ENCODE measurements at regions not wholly inside any gene's neighbourhood (a gene's known extent, or its start where the extent isn't known, plus 50 kb on each side); places are given as distances from the start of the nearest gene placed in this dataset.
"Not testable (repeated sequence)": the region's sequence is repeated elsewhere in the genome, so short reads cannot be mapped to it uniquely, and the experiment has no call there.

- H3K36me3 Mint-ChIP-seq (ENCODE audit: insufficient read depth, unreplicated experiment): no peaks in the 10 kb centered on the region
- H3K27ac Mint-ChIP-seq (ENCODE audit: unreplicated experiment): no peak overlapping the region
- no peaks in the 10 kb centered on the region for H3K9me3 Mint-ChIP-seq (ENCODE audit: unreplicated experiment)
- BruUV-seq (replicated peaks): no TSS peak
- Histone ChIP-seq H3K4me3 (ENCODE audit: low read depth, low read length) (no peak overlapping the region), H3K4me1 (no peaks in the 10 kb centered on the region), H3K27me3 (replicated peaks; ENCODE audit: control insufficient read depth, insufficient read depth, low read length) (no peaks in the 10 kb centered on the region), H3K36me3 (ENCODE audit: control insufficient read depth, insufficient read depth, low read length) (no peaks in the 10 kb centered on the region), H3K9me3 (no peaks in the 10 kb centered on the region)
- CTCF ChIA-PET: no interaction called here
- no peak overlapping the region for H3K4me3 Mint-ChIP-seq (ENCODE audit: unreplicated experiment)
- DNase-seq: no peak
- H3K4me1 Mint-ChIP-seq (ENCODE audit: low read depth, unreplicated experiment): no peaks in the 10 kb centered on the region
- intact Hi-C loops (cut with micrococcal nuclease; ENCODE audit: unreplicated experiment): no loop called here
- TF ChIP-seq CTCF (IDR thresholded peaks at IDR 0.05; ENCODE audit: insufficient read depth in 1 of 2, low read depth in 1 of 2, low read length in 1 of 2, severe bottlenecking in 1 of 2, unreplicated experiment in 1 of 2): no peak
- POLR2A ChIA-PET: no interaction called here
- H3K27me3 Mint-ChIP-seq (ENCODE audit: insufficient read depth, unreplicated experiment): no peaks in the 10 kb centered on the region
These were observed 177.1 kb downstream of the CD47 start for GRCh38 chr3:107913701-107914100.

- CTCF ChIA-PET: interaction anchor here (0.6 to 1.0 kb wide), 2 partner anchors 17 to 104 kb away, joined by 3 read pairs; no protein-coding TSS in a partner anchor
- no peaks in the 10 kb centered on the region for H3K27me3 ChIP-seq (replicated peaks; ENCODE audit: control insufficient read depth, insufficient read depth, low read length)
- no peak overlapping the region for H3K4me3 Mint-ChIP-seq (ENCODE audit: unreplicated experiment)
- no peaks in the 10 kb centered on the region for H3K9me3 ChIP-seq
- no peak overlapping the region for H3K27ac Mint-ChIP-seq (ENCODE audit: unreplicated experiment)
- no peak overlapping the region for H3K4me3 ChIP-seq (ENCODE audit: low read depth, low read length)
- no peak for TF ChIP-seq CTCF (IDR thresholded peaks at IDR 0.05; ENCODE audit: insufficient read depth in 1 of 2, low read depth in 1 of 2, low read length in 1 of 2, severe bottlenecking in 1 of 2, unreplicated experiment in 1 of 2)
- H3K4me1 ChIP-seq: no peaks in the 10 kb centered on the region
- no peak for DNase-seq
- H3K36me3 ChIP-seq (ENCODE audit: control insufficient read depth, insufficient read depth, low read length): no peaks in the 10 kb centered on the region
- H3K36me3 Mint-ChIP-seq (ENCODE audit: insufficient read depth, unreplicated experiment): no peaks in the 10 kb centered on the region
- H3K4me1 Mint-ChIP-seq (ENCODE audit: low read depth, unreplicated experiment): no peaks in the 10 kb centered on the region
- no peaks in the 10 kb centered on the region for H3K9me3 Mint-ChIP-seq (ENCODE audit: unreplicated experiment)
- peaks cover 8% of the 10 kb centered on the region for H3K27me3 Mint-ChIP-seq (ENCODE audit: insufficient read depth, unreplicated experiment)
- intact Hi-C loops (cut with micrococcal nuclease; ENCODE audit: unreplicated experiment): no loop called here
- BruUV-seq (replicated peaks): no TSS peak
- POLR2A ChIA-PET: no interaction called here
These were observed 179.4 kb downstream of the CD47 start for GRCh38 chr3:107911337-107912000.

- CTCF ChIA-PET: no interaction called here
- intact Hi-C loops (cut with micrococcal nuclease; ENCODE audit: unreplicated experiment): no loop called here
- H3K27ac Mint-ChIP-seq (ENCODE audit: unreplicated experiment): no peak overlapping the region
- TF ChIP-seq CTCF (IDR thresholded peaks at IDR 0.05; ENCODE audit: insufficient read depth in 1 of 2, low read depth in 1 of 2, low read length in 1 of 2, severe bottlenecking in 1 of 2, unreplicated experiment in 1 of 2): no peak
- no peaks in the 10 kb centered on the region for H3K36me3 ChIP-seq (ENCODE audit: control insufficient read depth, insufficient read depth, low read length)
- no TSS peak for BruUV-seq (replicated peaks)
- H3K9me3 Mint-ChIP-seq (ENCODE audit: unreplicated experiment): no peaks in the 10 kb centered on the region
- H3K27me3 Mint-ChIP-seq (ENCODE audit: insufficient read depth, unreplicated experiment): peaks cover 8% of the 10 kb centered on the region
- H3K36me3 Mint-ChIP-seq (ENCODE audit: insufficient read depth, unreplicated experiment): no peaks in the 10 kb centered on the region
- no peak overlapping the region for H3K4me3 ChIP-seq (ENCODE audit: low read depth, low read length)
- no peaks in the 10 kb centered on the region for H3K9me3 ChIP-seq
- DNase-seq: no peak
- H3K27me3 ChIP-seq (replicated peaks; ENCODE audit: control insufficient read depth, insufficient read depth, low read length): no peaks in the 10 kb centered on the region
- H3K4me1 ChIP-seq: no peaks in the 10 kb centered on the region
- H3K4me3 Mint-ChIP-seq (ENCODE audit: unreplicated experiment): no peak overlapping the region
- POLR2A ChIA-PET: no interaction called here
- no peaks in the 10 kb centered on the region for H3K4me1 Mint-ChIP-seq (ENCODE audit: low read depth, unreplicated experiment)
These were observed 180.0 kb downstream of the CD47 start for GRCh38 chr3:107910713-107911259.

GRCh38 chr3:107909583-107909982 lies 181.2 kb downstream of the CD47 start:
- H3K4me1 Mint-ChIP-seq (ENCODE audit: low read depth, unreplicated experiment); H3K27ac Mint-ChIP-seq (ENCODE audit: unreplicated experiment); H3K4me3 Mint-ChIP-seq (ENCODE audit: unreplicated experiment); POLR2A ChIA-PET; H3K36me3 ChIP-seq (ENCODE audit: control insufficient read depth, insufficient read depth, low read length); H3K4me3 ChIP-seq (ENCODE audit: low read depth, low read length); H3K9me3 ChIP-seq; H3K9me3 Mint-ChIP-seq (ENCODE audit: unreplicated experiment); BruUV-seq (replicated peaks); DNase-seq; H3K4me1 ChIP-seq; H3K27me3 ChIP-seq (replicated peaks; ENCODE audit: control insufficient read depth, insufficient read depth, low read length); intact Hi-C loops (cut with micrococcal nuclease; ENCODE audit: unreplicated experiment); H3K36me3 Mint-ChIP-seq (ENCODE audit: insufficient read depth, unreplicated experiment): not testable (repeated sequence)
- peaks cover 12% of the 10 kb centered on the region for H3K27me3 Mint-ChIP-seq (ENCODE audit: insufficient read depth, unreplicated experiment)
- CTCF ChIA-PET: interaction anchor here (0.7 kb wide), 1 partner anchor 50 kb away, joined by 3 read pairs; no protein-coding TSS in a partner anchor
